ENCODE measurements at regions not wholly inside any gene's neighbourhood (a gene's known extent, or its start where the extent isn't known, plus 50 kb on each side); places are given as distances from the start of the nearest gene placed in this dataset.
"Not testable (repeated sequence)": the region's sequence is repeated elsewhere in the genome, so short reads cannot be mapped to it uniquely, and the experiment has no call there.

DNA sequence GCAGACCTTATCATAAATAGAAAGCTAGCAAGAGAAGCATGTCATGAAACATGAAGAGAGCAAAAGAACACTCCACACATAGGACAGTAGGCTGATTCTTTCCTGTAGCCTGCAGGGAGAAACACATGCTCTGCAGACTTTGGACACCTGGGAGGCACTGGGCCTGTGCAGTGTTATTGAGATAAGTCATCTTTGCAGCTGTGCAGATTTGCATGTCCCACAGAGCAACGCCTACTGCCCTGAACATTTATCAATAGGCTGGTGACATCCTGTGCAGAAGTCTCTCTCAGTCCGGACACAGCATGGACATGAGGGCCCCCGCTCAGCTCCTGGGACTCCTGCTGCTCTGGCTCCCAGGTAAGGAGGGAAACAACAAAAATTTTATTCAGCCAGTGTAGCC is 1277.1 kb downstream of the RPIA start:
- not testable (repeated sequence) for DNase-seq

DNA sequence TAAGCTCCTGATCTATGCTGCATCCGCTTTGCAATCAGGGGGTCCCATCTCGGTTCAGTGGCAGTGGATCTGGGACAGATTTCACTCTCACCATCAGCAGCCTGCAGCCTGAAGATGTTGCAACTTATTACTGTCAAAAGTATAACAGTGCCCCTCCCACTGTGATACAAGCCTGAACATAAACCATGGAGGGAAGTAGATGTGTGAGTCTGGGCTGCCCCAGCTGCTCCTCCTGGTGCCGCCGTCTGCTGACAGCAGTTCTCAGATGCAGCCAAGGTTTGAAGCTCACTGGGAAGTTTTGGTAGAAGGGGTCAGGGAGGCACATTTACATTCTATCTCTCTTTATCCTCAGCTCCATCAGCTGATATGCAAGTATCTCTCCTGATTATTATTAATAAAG is 1277.7 kb downstream of the RPIA start:
- DNase-seq = not testable (repeated sequence)

DNA sequence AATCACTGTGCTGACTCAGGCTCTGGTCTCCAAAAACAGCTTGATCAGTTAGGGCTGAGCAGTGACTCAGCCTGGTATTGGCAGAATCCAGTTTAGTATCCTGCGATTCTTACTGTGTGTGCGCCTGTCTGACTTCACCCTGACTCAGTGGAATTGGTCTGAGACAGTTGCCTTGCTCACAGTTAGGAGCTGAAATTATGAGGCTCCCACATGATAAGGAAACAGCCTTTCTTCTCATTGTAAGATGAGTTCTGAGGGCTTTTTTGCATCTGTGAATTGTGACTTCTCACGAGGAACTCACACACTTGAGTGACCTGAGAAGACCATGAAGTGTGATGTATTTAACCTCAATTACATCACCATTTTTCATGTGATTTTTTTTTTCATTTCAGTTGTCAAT is 1282.4 kb downstream of the RPIA start:
- peak; percentile 44 for DNase-seq

DNA sequence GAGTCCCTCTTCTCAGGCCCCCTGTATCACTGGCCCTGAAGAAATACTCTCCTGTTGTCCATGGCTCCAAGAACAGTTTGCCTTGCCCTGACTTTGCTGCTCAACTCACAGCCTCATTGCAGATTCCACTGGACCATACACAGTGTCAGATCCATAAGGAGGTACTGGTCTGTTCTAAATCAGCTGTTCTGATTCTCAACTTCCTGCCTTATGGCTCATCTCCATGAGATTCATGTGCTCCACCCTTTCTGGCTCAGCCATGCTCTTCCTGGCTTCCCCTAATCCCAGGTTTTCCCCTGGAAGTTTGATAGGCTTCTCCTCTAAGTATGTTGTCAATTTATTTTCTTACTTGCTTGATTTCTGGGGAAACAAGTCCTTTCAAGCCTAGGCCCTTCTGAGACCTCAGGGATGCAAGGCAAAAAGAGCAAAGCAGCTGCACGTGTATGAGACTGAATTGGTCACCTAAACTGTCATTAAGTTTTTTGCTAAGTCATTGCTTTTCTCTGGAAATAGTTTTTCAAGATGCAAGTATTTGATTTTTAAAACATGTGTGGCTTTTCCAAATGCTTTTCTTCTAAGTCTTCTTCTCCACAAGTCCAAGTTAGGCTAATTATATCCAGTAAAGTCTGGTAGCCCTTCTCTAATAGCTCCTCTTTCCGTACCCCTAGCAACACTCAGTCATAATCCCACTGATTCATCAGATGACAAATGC is 1288.5 kb downstream of the RPIA start:
- DNase-seq = not testable (repeated sequence)

DNA sequence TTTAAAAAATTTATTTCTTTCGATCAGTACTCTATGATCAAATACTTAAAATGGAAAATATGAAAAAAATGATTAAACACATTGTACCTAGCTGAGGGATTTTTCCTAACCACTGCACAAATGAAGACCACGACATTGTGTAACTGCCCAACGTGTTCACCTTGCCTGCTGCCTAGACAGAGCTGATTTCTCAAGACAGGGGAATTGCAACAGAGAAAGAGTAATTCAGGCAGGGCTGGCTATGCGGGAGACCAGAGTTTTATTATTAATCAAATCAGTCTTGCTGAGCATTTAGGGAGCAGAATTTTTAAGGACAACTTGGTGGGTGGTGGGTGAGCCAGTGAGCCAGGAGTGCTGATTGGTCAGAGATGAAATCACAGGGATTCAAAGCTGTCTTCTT is 1290.8 kb downstream of the RPIA start:
- not testable (repeated sequence) for DNase-seq

DNA sequence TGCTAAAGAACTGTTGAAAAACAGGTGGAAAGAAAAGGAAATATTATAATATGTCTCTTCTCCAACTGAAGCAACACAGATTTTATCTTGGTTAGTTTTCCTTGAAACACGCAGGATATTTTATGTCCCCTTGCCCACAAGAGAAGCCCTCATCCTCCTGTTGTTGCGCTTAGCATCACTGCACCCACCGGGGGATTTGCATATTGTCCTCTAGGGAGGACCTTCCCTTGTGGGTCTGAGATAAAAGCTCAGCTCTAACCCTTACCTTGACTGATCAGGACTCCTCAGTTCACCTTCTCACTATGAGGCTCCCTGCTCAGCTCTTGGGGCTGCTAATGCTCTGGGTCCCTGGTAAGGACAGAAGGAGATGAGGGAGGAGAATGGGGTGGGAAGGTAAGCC is 1294.2 kb downstream of the RPIA start:
- not testable (repeated sequence) for DNase-seq

DNA sequence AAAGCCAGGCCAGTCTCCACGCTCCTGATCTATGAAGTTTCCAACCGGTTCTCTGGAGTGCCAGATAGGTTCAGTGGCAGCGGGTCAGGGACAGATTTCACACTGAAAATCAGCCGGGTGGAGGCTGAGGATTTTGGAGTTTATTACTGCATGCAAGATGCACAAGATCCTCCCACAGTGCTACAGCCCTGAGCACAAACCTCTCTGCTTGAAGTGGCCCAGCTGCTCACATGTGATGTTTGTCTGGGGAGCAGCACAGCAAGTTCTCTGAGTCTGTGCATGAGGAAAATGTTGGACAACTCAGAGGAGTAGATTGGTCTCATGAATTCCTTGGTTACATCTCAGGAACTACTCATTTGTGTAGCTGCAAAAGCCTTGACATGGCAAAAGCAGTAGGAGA is 1295.1 kb downstream of the RPIA start:
- DNase-seq = not testable (repeated sequence)

DNA sequence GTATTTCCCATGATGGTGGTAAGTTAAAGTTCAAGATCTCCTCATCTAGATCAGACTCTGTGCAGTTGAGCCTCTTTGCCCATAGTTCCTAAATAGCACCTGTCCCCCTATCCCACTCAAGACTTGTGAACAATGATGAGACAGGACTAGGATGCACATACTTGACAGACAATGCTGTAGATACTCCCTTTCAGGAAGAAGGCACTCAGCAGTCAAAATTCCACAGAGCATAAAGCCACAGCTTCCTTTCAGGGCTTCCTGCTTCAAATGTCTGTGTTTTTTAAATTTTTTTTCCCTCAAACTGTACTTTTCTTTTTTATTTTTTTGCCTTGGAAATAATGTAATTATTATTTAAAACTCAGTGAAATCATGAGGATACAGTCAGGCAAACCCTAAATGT is 1305.3 kb downstream of the RPIA start:
- not testable (repeated sequence) for DNase-seq

DNA sequence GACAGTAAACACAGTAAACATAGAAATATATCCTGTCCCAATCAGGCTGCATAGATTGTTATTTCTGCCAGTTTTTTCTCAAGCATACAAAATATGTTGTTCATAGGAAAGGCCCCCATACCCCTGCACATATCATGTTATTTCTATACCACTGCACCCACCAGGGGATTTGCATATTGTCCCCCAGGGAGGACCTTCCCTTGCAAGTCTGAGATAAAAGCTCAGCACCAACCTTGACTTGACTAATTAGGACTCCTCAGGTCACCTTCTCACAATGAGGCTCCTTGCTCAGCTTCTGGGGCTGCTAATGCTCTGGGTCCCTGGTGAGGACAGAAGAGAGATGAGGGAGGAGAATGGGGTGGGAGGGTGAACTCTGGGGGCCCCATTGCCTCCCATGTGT is 1313.1 kb downstream of the RPIA start:
- not testable (repeated sequence) for DNase-seq

DNA sequence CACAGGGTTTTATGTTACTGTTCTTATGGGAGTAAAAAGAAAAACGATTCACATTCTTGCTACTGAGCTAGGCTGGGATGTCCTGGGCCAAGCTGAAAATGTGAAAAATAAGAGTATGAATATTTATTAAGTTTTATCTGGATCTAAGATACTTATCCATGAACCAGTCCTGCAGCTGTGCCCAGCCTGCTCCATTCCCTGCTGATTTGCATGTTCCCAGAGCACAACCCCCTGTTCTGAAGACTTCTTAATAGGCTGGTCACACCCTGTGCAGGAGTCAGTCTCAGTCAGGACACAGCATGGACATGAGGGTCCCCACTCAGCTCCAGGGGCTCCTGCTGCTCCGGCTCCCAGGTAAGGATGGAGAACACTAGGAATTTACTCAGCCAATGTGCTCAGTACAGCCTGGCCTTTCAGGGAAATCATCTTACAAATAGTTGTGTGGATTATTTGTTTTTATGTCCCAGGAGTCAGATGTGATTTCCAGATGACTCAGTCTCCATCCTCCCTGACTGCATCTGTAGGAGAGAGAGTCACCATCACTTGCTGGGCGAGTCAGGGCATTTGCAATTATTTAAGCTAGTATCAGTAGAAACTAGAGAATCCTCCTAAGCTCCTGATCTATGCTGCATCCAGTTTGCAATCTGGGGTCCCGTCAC is 1319.1 kb downstream of the RPIA start:
- not testable (repeated sequence) for DNase-seq

DNA sequence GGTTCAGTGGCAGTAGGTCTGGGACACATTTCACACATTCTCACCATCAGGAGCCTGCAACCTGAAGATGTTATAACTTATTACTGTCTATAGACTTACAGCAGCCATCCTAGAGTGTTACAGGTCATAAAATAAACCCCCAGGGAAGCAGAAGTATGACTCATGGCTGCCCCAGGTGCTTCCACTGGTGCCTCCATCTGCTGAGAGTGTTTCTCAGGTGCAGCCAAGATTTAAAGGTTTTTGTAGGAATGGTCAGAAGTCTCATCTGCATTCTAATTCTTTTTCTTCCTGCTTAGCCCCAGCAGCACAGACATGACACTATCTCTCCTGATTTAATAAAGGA is 1319.6 kb downstream of the RPIA start:
- not testable (repeated sequence) for DNase-seq

DNA sequence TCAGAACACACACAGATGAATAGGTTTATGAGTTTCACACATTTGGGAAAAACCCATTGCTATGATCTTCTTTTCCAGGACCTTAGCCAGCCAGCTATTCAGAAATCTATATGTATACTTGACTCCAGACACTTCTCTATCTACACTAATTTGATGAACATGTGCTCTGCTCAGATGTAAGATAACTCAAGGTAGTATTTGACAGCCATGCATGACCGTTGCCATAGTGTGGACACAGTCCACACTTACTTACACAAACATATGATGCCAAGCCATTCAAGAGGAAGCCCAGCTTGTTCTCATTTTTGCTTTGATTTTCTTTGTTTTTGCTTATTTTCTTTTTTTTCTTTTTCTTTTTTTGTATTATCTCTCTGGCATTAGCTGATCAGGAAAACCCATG is 1328.4 kb downstream of the RPIA start:
- not testable (repeated sequence) for DNase-seq

DNA sequence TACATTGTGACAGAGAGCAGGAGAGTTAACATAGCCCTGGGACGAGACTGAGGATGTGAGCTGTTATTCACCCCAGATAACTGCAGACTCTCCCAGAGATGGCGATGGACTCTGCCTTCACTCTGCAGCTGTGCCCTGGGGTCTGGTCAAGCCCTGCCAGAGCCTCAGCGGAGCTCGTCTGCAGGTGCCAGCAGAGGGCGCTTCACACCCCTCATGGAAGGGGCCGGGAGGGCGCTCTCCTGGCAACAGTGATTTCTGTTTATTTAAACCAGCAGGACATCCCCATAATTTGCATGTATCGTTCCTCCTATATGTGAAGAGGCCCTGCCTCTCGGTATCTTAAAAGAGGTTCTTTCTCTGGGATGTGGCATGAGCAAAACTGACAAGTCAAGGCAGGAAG is 1329.8 kb downstream of the RPIA start:
- not testable (repeated sequence) for DNase-seq

DNA sequence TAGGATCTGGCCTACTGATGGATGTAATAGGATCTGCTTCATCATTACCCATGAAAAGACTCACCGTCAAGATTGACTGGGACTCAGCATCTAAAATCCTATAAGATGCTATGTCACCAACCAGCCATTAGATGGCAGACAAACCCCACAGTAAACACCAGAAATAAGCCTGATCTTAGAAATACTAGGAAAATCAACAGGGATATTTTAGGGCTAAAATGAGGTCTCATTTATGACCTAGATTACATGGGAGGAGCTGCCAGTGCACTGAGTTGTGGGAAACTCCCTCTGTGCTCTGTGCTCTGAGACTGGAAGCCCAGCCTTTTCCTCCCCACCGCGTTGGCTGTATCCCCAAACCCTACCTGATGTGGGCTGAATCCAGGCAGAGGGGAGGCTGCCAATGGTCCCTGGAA is 1335.8 kb downstream of the RPIA start:
- DNase-seq = not testable (repeated sequence)

DNA sequence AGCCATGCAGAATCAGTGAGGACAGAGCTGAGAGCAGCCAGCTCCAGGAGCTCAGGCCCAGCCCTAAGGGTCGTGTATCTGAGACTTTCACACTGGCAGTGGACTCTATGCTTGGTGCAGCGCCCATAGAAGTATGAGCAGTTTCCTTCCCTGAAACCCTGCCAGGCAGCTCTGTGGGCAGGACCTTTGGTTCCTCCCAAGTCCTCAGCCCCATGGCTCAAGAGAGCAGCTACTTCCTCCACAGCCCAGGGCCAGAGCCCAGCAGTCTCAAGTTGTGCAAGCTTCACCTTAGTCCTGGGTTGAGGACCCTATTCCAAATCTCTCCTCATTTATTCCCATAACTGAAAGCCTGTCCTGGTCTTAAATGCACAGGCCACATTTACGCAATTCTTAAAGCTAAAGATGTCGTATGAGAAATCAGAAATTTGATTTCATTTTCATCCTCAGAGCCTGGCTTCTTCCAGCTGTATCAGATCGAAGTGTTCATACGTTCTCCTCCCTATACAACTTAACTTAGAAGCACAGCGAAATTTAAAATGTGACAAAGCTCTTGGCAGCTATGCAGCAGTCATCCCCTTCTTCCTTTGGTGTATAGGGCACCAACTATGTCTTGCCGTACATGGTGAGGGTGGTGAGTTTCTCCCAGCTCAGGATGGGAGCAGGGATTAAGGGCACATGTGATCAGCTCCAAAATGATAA is 1337.1 kb downstream of the RPIA start:
- DNase-seq = not testable (repeated sequence)

DNA sequence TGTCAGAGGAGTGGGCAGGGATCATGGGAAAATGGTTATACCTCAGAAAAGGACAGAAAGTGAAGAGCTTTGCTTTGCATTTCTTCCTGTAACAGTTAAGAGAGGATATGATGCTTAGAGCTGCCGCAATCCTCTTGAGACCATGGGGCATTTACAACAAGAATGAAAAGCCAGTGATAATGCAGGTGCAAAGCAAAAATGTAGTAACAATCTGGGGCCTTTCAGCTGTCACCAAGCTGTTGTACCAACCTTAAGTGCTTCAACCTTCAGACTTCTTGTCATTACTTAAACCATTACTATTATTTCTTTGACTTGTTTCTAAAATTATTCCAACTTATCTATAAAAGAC is 1337.6 kb downstream of the RPIA start:
- not testable (repeated sequence) for DNase-seq

DNA sequence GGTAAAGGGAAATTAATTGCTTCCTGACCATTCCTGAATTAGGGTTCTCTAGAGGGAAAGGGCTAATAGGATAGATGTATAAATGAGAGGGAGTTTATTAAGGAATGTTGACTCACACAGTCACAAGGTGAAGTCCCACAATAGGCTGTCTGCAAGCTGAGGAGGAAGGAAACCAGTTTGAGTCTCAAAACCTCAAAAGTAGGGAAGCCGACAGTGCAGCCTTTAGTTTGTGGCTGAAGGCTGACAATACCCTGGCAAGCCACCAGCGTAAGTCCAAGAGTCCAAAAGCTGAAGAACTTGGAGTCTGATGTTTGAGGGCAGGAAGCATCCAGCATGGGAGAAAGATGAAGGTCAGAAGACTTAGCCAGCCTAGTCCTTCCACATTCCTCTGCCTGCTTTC is 1340.8 kb downstream of the RPIA start:
- DNase-seq = not testable (repeated sequence)

DNA sequence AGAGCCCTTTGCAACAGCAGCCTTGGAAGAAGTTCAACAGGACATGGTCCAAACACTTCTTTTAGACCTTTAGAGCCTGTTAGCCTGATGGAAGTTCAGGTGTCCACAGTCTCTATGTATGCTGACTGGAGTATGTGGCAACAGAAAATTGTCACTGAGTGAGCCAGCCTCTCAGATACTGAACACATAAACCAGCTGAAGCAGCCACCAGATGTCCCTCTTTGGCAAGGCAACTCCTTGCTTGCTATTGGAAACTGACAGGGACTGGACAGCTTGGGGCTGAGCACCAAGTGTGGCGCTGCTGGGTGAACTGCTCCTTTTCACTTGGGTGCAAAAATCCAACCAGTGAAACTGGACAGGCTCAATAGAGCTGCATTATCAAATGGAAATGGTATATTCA is 1344.9 kb downstream of the RPIA start:
- not testable (repeated sequence) for DNase-seq

DNA sequence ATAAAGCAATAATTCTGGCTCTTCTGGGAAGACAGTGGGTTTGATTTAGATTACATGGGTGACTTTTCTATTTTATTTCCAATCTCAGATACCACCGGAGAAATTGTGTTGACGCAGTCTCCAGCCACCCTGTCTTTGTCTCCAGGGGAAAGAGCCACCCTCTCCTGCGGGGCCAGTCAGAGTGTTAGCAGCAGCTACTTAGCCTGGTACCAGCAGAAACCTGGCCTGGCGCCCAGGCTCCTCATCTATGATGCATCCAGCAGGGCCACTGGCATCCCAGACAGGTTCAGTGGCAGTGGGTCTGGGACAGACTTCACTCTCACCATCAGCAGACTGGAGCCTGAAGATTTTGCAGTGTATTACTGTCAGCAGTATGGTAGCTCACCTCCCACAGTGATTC is 1347.6 kb downstream of the RPIA start:
- not testable (repeated sequence) for DNase-seq

DNA sequence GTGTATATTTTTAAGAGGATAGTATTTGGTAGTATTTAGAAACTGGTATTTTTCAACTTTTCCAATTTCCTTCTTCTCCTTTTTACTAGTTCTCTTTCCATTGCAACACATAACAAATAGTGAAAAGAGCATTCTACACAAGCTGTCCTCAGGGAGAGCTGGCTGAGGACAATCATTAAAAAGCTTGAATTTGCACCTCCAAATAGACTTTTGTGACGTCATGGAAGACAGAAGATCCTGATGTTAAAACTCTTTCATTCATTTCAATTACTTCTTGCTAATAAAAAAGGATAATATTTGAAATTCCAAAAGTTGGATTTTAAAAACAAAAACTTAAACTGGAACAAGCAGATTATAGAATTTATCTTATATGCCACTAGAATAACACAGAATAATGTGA is 1356.3 kb downstream of the RPIA start:
- not testable (repeated sequence) for DNase-seq

DNA sequence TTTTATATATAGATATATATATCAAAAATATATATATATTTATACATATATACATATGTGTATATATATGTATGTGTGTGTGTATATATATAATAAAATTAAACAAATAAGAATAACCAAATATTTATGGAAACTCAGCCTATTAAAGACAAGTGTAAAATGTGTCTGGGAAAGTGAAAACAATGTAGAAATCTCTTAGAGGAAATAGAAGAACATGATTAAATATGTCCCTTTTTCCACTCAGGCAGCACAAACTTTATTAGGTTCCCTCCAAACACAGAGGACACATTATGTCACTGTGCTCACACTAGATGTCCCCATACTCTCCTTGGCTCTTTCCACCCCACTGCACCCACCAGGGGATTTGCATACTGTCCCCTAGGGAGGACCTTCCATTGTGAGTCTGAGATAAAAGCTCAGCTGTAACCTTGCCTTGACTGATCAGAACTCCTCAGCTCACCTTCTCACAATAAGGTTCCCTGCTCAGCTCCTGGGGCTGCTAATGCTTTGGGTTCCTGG is 1360.7 kb downstream of the RPIA start:
- DNase-seq = not testable (repeated sequence)

DNA sequence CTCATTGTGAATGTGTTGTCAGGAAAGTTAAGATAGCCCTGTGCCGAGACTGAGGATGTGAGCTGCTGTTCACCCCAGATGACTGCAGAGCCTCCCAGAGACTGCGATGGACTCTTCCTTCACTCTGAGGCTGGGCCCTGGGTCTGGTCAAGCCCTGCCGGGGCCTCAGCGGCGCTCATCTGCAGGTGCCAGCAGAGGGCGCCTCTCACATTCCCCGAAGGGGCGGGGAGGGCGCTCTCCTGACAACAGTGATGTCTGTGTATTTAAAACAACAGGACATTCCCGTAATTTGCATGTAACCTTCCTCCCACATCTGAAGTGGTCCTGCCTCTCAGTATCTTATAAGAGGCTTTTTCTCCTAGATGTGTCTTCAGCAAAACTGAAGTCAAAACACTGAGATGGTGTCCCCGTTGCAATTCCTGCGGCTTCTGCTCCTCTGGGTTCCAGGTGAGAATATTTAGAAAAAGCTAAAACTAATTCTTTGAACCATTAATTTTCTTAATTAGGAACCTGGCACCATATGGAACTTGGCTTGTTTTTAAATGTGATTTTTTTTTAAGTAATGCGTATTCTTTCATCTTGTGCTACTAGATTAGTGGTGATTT is 1377.9 kb downstream of the RPIA start:
- peak; percentile 17 for DNase-seq

DNA sequence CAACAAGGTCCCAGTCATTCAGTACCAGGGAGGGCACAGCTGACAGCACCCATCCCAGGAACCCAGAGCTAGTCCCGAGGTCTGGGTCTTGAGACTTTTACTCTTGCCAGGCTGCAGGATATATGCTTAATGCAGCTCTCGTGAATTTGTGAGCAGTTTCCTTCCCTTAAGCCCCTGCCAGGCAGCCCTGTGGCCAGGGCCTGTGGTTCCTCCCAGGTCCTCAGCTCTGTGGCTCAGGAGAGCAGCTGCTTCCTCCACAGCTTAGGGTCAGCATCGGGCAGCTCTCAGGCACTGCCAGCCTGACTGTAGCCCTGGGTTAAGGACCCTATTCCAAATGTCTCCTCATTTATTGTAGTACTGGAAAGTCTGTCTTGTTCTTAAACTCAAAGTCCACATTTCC is 1384.8 kb downstream of the RPIA start:
- DNase-seq = no peak

All from fibroblast of skin of back (primary cell).